MM.1S (cell line): ENCODE measurements at regions not wholly inside any gene's neighbourhood (a gene's known extent, or its start where the extent isn't known, plus 50 kb on each side); places are given as distances from the start of the nearest gene placed in this dataset.

Experiments used
- DNase-seq: peaks from one replicate; pipeline ENCODE4 v3.0.0-alpha.2; 2015
- H2AFZ ChIP-seq: fragments of 300-600 bp; sonication (generic); 2 replicates; pipeline ENCODE4 v1.6.0; 2016; ENCODE audit warnings: antibody characterized with exemption, low read length
- H3F3A ChIP-seq: fragments of 300-600 bp; sonication (generic); 2 replicates; pipeline ENCODE4 v1.6.1; 2016; ENCODE audit warnings: mild to moderate bottlenecking, antibody characterized with exemption, low read length, moderate library complexity, mixed read lengths; ENCODE audit not compliant: insufficient read depth
- H3K27ac ChIP-seq: fragments of 300-600 bp; sonication (generic); 2 replicates; pipeline ENCODE4 v1.5.1; 2016; ENCODE audit warnings: mild to moderate bottlenecking, low read length
- H3K27me3 ChIP-seq: fragments of 300-600 bp; sonication (generic); replicated peaks from 2 replicates; pipeline ENCODE4 v1.6.0; 2016; ENCODE audit warnings: low read length; ENCODE audit not compliant: insufficient read depth
- H3K36me3 ChIP-seq: fragments of 300-600 bp; sonication (generic); replicated peaks from 2 replicates; pipeline ENCODE4 v1.6.1; 2016; ENCODE audit warnings: mild to moderate bottlenecking, low read length, mixed read lengths; ENCODE audit not compliant: insufficient read depth
- H3K4me1 ChIP-seq: fragments of 300-600 bp; sonication (generic); 2 replicates; pipeline ENCODE4 v1.6.1; 2016; ENCODE audit warnings: low read length, mixed read lengths
- H3K4me2 ChIP-seq: fragments of 300-600 bp; sonication (generic); 2 replicates; pipeline ENCODE4 v1.6.0; 2016; ENCODE audit warnings: low read depth, low read length
- H3K4me3 ChIP-seq: fragments of 300-600 bp; sonication (generic); 2 replicates; pipeline ENCODE4 v1.5.1; 2016; ENCODE audit warnings: low read length, mixed read lengths
- H3K79me2 ChIP-seq: fragments of 300-600 bp; sonication (generic); 2 replicates; pipeline ENCODE4 v1.6.1; 2016; ENCODE audit warnings: mixed run types, low read length, mixed read lengths
- H3K9ac ChIP-seq: fragments of 300-600 bp; sonication (generic); 2 replicates; pipeline ENCODE4 v1.6.1; 2016; ENCODE audit warnings: low read length, mixed read lengths
- H3K9me2 ChIP-seq: fragments of 300-600 bp; sonication (generic); replicated peaks from 2 replicates; pipeline ENCODE4 v1.6.1; 2016; ENCODE audit warnings: mild to moderate bottlenecking, low read length, mixed read lengths; ENCODE audit not compliant: insufficient read depth
- H3K9me3 ChIP-seq: fragments of 300-600 bp; sonication (generic); replicated peaks from 2 replicates; pipeline ENCODE4 v1.6.1; 2016; ENCODE audit warnings: mild to moderate bottlenecking, low read length, mixed read lengths; ENCODE audit not compliant: insufficient read depth
- H4K20me1 ChIP-seq: fragments of 300-600 bp; sonication (generic); 2 replicates; pipeline ENCODE4 v1.6.1; 2016; ENCODE audit warnings: mild to moderate bottlenecking, low read length, moderate library complexity, mixed read lengths; ENCODE audit not compliant: insufficient read depth
- EZH2 ChIP-seq: fragments of 300-600 bp; sonication (generic); optimal IDR thresholded peaks from 2 replicates; pipeline ENCODE3; 2017; ENCODE audit warnings: low read depth, mild to moderate bottlenecking, antibody characterized with exemption, low read length, mixed read lengths
- EZH2phosphoT487 ChIP-seq: fragments of 300-600 bp; sonication (generic); IDR thresholded peaks from 2 replicates; pipeline ENCODE4 v1.6.1; 2018; ENCODE audit warnings: antibody characterized with exemption, low read length
- TF ChIP-seq, protein P1 (sequence below): fragments of 300-600 bp; sonication (generic); IDR thresholded peaks from 2 replicates; pipeline ENCODE4 v1.5.1; 2016; ENCODE audit warnings: antibody characterized with exemption, low read length, mixed read lengths

DNA sequence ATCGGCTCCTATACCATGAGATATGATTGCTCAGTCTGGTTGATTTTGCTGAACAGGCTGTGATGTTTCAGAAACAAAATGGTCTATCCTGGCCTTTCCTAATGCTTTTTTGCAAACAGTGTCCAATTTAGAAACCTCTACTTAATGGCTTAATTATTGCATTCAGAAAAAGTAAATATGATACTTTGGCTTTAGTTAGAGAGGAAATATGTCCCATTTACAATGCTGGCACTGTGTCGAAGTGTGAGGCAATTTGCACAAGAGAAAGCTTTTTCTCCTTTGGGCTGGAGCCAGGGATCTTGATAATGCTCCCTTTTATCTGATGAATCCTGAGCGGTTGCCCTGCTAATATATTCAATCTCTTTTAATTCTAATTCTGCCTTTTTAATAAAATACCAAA is 418.9 kb downstream of the EPHA4 start:
- DNase-seq: no peak

DNA sequence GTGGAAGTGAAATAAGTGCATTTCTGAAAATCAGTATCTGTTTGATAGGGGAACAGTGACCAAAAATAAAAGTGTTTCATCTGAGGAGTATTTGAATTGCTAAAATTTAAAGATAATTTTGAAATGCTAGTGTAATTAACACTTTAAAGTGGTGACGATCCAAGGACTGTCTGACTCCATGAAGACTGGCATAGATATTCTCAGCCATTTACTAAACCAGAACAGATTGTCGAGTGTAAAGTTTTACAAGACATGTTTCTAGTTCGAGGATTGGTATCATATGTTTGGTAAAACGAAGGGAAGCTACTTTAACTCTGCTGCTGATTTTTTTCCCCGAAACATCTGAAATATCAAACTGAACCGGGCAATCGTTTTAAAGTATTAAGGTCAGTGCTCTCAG is 417.9 kb downstream of the EPHA4 start:
- no peaks in the 10 kb centered on the region for H3K27me3 ChIP-seq
- no peaks in the 10 kb centered on the region for H3K79me2 ChIP-seq
- H3F3A ChIP-seq: no peaks in the 10 kb centered on the region
- no peaks in the 10 kb centered on the region for H3K36me3 ChIP-seq
- TF ChIP-seq, protein P1, sequence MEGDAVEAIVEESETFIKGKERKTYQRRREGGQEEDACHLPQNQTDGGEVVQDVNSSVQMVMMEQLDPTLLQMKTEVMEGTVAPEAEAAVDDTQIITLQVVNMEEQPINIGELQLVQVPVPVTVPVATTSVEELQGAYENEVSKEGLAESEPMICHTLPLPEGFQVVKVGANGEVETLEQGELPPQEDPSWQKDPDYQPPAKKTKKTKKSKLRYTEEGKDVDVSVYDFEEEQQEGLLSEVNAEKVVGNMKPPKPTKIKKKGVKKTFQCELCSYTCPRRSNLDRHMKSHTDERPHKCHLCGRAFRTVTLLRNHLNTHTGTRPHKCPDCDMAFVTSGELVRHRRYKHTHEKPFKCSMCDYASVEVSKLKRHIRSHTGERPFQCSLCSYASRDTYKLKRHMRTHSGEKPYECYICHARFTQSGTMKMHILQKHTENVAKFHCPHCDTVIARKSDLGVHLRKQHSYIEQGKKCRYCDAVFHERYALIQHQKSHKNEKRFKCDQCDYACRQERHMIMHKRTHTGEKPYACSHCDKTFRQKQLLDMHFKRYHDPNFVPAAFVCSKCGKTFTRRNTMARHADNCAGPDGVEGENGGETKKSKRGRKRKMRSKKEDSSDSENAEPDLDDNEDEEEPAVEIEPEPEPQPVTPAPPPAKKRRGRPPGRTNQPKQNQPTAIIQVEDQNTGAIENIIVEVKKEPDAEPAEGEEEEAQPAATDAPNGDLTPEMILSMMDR: no peak
- TF ChIP-seq EZH2 (no peak), EZH2phosphoT487 (no peak)
- no peaks in the 10 kb centered on the region for H3K9me3 ChIP-seq
- no peak overlapping the region for H3K27ac ChIP-seq
- H3K4me2 ChIP-seq: no peak overlapping the region
- DNase-seq: no peak
- no peaks in the 10 kb centered on the region for H3K9me2 ChIP-seq
- no peak overlapping the region for H3K4me3 ChIP-seq
- H3K4me1 ChIP-seq: no peaks in the 10 kb centered on the region
- no peak overlapping the region for H3K9ac ChIP-seq
- H4K20me1 ChIP-seq: no peaks in the 10 kb centered on the region
- no peak overlapping the region for H2AFZ ChIP-seq

More for the DNA sequence above, 418.9 kb downstream of the EPHA4 start:
- Histone ChIP-seq H4K20me1 (no peaks in the 10 kb centered on the region), H3F3A (no peaks in the 10 kb centered on the region), H3K27ac (no peak overlapping the region), H3K27me3 (no peaks in the 10 kb centered on the region), H2AFZ (no peak overlapping the region), H3K4me3 (no peak overlapping the region), H3K4me1 (no peaks in the 10 kb centered on the region), H3K79me2 (no peaks in the 10 kb centered on the region), H3K9ac (no peak overlapping the region), H3K9me3 (no peaks in the 10 kb centered on the region), H3K36me3 (no peaks in the 10 kb centered on the region), H3K9me2 (no peaks in the 10 kb centered on the region), H3K4me2 (no peak overlapping the region)
- TF ChIP-seq EZH2 (no peak), EZH2phosphoT487 (no peak)
- TF ChIP-seq, protein P1: no peak

DNA sequence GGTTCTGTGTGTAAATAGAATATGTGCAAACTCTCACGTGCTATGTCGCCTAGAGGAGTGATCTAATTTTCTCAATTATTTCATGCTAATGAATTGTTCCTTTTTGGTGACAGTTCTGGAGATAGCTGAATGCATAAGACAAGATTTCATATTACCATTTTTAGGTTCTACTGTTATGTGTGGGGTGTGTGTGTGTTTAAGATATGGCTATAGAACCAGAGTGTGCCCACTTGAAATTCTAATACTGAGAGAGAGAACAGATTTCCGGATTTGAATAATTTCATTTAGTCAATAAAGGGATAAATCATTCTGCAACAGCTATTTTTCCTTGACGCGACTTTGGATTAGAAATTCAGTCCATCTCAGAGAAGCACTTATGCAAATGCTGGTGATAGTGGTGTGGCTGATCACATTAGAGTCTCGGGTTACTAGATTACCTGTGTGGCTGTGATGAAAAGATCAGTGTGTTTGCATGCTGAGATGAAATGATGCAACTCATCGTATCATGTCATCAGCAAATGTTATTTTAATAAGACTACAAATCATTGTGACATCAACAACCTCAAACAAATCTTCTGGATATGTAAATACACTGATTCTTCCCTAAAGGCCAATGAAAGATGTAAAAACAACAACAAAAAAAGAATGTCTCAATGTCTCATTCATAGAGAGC is 415.9 kb downstream of the EPHA4 start:
- H3K4me3 ChIP-seq: no peak overlapping the region
- H3K79me2 ChIP-seq: no peaks in the 10 kb centered on the region
- H3K9me3 ChIP-seq: no peaks in the 10 kb centered on the region
- no peaks in the 10 kb centered on the region for H4K20me1 ChIP-seq
- no peak overlapping the region for H3K4me2 ChIP-seq
- DNase-seq: no peak
- no peaks in the 10 kb centered on the region for H3K9me2 ChIP-seq
- no peaks in the 10 kb centered on the region for H3K36me3 ChIP-seq
- H3K27ac ChIP-seq: no peak overlapping the region
- no peak overlapping the region for H3K9ac ChIP-seq
- H3K27me3 ChIP-seq: no peaks in the 10 kb centered on the region
- H2AFZ ChIP-seq: no peak overlapping the region
- H3F3A ChIP-seq: no peaks in the 10 kb centered on the region
- TF ChIP-seq, protein P1: no peak
- no peak for TF ChIP-seq EZH2
- no peak for TF ChIP-seq EZH2phosphoT487
- no peaks in the 10 kb centered on the region for H3K4me1 ChIP-seq
